Gastrocnemius medialis (tissue), 4 donors: ENCODE measurements at regions not wholly inside any gene's neighbourhood (a gene's known extent, or its start where the extent isn't known, plus 50 kb on each side); places are given as distances from the start of the nearest gene placed in this dataset.

Experiments used
- POLR2A ChIP-seq, 2 donors: fragments of 450-650 bp; IDR thresholded peaks; one replicate each; pipeline ENCODE4 v1.6.1; 2017; ENCODE audit warnings: antibody characterized with exemption in 2 of 2, mild to moderate bottlenecking in 2 of 2, moderate library complexity in 2 of 2
- TF ChIP-seq, protein P1 (sequence below), 5 experiments: fragments of 450-650 bp in 3 of 5; fragments of 200-600 bp in 2 of 5; sonication (generic) in 2 of 5; IDR thresholded peaks in 4 of 5; conservative IDR thresholded peaks in 1 of 5; 1 replicate in 4 of 5; 2 replicates in 1 of 5; pipeline ENCODE4 v1.5.1; 2016 to 2019; ENCODE audit warnings: antibody characterized with exemption in 5 of 5, mild to moderate bottlenecking in 3 of 5, moderate library complexity in 3 of 5

- TF ChIP-seq POLR2A (IDR thresholded peaks at IDR 0.05): no peak
- TF ChIP-seq, protein P1, sequence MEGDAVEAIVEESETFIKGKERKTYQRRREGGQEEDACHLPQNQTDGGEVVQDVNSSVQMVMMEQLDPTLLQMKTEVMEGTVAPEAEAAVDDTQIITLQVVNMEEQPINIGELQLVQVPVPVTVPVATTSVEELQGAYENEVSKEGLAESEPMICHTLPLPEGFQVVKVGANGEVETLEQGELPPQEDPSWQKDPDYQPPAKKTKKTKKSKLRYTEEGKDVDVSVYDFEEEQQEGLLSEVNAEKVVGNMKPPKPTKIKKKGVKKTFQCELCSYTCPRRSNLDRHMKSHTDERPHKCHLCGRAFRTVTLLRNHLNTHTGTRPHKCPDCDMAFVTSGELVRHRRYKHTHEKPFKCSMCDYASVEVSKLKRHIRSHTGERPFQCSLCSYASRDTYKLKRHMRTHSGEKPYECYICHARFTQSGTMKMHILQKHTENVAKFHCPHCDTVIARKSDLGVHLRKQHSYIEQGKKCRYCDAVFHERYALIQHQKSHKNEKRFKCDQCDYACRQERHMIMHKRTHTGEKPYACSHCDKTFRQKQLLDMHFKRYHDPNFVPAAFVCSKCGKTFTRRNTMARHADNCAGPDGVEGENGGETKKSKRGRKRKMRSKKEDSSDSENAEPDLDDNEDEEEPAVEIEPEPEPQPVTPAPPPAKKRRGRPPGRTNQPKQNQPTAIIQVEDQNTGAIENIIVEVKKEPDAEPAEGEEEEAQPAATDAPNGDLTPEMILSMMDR (IDR thresholded peaks at IDR 0.05 in 4 of 5, conservative IDR thresholded peaks at IDR 0.05 in 1 of 5): no peak
Measured at GRCh38 chr21:45341261-45341660, 53.6 kb upstream of the POFUT2 start.
